DND-41 (cell line): ENCODE measurements at regions not wholly inside any gene's neighbourhood (a gene's known extent, or its start where the extent isn't known, plus 50 kb on each side); places are given as distances from the start of the nearest gene placed in this dataset.

Source experiments
- CTCF ChIP-seq: IDR thresholded peaks from 2 replicates; pipeline ENCODE4 v1.5.1; 2012; ENCODE audit warnings: borderline replicate concordance, low read length, moderate library complexity, mild to moderate bottlenecking; ENCODE audit not compliant: poor library complexity, severe bottlenecking; ENCODE audit errors: extremely low read depth
- EZH2 ChIP-seq: IDR thresholded peaks from 3 replicates; pipeline ENCODE4 v1.6.1; 2012; ENCODE audit warnings: borderline replicate concordance, low read depth, mild to moderate bottlenecking, moderate library complexity, low read length, inconsistent platforms; ENCODE audit not compliant: severe bottlenecking

DNA sequence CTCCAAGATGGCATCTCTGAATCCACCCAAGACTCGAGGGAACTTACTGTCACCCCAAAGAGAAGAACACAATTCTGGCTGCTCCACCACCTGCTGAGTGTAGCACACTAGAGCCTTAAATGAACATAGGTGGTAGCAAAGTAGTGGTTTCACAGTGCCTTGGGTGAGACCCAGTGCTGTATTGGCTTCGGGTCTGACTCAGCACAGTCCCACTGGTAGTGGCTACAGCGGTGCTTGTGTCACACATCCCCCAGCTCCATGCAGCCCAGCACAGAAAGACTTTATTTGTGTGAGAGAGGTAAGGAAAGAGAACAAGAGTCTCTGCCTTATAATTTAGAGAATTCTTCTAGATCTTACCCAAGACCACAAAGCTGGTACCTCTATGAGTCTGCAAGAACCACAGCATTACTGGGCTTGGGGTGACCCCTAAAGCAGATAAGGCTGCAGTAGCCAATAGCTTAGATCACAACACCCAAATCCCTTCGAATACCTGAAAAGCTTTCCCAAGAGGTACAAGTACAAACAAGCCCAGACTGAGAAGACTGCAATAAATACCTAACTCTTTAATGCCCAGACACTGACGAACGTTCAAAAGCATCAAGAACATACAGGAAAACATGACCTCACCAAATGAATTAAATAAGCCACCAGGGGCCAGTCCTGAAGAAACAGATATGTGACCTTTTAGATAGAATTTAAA lies 83.3 kb upstream of the SLC38A4 start:
- TF ChIP-seq CTCF (no peak), EZH2 (no peak)
